Lower leg skin (tissue), 4 donors: ENCODE measurements at regions not wholly inside any gene's neighbourhood (a gene's known extent, or its start where the extent isn't known, plus 50 kb on each side); places are given as distances from the start of the nearest gene placed in this dataset.

ENCODE experiments used
- DNase-seq, 2 donors: peaks; one replicate each; pipeline ENCODE4 v3.0.0-alpha.2; 2019; ENCODE audit warnings: low spot score in 2 of 2
- H3K4me3 ChIP-seq: fragments of 200-600 bp; sonication (generic); 2 replicates; pipeline ENCODE4 v1.5.1; 2017; ENCODE audit warnings: mild to moderate bottlenecking, low read depth; ENCODE audit not compliant: poor library complexity, severe bottlenecking
- POLR2A ChIP-seq, 2 donors: fragments of 450-650 bp; IDR thresholded peaks; one replicate each; pipeline ENCODE4 v1.6.1; 2016 to 2017; ENCODE audit warnings: antibody characterized with exemption in 2 of 2, mild to moderate bottlenecking in 1 of 2, moderate library complexity in 1 of 2
- WGBS, 2 donors: methylation state at CpG; one replicate each; pipeline ENCODE4 v1.1.5; 2018; 5-methylcytosine and 5-hydroxymethylcytosine counted together
- intact Hi-C: fragments of 100-400 bp; cut with DNase I; formaldehyde crosslinking; loops from one replicate; pipeline ENCODE4 v1.15.0; 2023; ENCODE audit warnings: low total_unique reads
- TF ChIP-seq, protein P1 (sequence below), 3 donors: fragments of 450-650 bp; IDR thresholded peaks; one replicate each; pipeline ENCODE4 v1.5.1; 2016; ENCODE audit warnings: antibody characterized with exemption in 3 of 3, mild to moderate bottlenecking in 3 of 3, moderate library complexity in 2 of 3

DNA sequence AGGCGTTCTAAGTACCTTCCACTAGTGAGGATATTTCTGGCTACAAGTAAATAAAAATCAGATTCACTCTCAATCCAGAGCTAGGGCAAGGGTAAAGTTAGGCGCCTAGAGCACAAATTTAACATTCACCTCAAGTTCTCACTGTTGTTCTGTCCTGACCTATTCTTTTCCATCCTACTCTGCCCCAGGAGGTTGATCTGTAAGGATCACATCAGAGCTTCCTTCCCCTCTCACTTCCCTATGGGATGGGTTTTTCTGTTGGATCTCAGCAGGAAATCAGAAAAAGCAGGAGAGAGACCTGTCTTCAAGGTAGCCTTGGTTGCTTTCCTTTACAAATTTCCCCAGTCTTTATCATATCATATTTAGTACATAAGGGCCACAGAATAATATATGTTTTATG is 316.7 kb downstream of the GABRG2 start:
- 49 to 62% methylated on average over 2 of the region's 2 CpGs for WGBS, 2 donors
- DNase-seq: no peak
- TF ChIP-seq POLR2A (IDR thresholded peaks at IDR 0.05): no peak
- TF ChIP-seq, protein P1, sequence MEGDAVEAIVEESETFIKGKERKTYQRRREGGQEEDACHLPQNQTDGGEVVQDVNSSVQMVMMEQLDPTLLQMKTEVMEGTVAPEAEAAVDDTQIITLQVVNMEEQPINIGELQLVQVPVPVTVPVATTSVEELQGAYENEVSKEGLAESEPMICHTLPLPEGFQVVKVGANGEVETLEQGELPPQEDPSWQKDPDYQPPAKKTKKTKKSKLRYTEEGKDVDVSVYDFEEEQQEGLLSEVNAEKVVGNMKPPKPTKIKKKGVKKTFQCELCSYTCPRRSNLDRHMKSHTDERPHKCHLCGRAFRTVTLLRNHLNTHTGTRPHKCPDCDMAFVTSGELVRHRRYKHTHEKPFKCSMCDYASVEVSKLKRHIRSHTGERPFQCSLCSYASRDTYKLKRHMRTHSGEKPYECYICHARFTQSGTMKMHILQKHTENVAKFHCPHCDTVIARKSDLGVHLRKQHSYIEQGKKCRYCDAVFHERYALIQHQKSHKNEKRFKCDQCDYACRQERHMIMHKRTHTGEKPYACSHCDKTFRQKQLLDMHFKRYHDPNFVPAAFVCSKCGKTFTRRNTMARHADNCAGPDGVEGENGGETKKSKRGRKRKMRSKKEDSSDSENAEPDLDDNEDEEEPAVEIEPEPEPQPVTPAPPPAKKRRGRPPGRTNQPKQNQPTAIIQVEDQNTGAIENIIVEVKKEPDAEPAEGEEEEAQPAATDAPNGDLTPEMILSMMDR (IDR thresholded peaks at IDR 0.05): no peak
- intact Hi-C loops: no loop called here
- no peak overlapping the region for H3K4me3 ChIP-seq

DNA sequence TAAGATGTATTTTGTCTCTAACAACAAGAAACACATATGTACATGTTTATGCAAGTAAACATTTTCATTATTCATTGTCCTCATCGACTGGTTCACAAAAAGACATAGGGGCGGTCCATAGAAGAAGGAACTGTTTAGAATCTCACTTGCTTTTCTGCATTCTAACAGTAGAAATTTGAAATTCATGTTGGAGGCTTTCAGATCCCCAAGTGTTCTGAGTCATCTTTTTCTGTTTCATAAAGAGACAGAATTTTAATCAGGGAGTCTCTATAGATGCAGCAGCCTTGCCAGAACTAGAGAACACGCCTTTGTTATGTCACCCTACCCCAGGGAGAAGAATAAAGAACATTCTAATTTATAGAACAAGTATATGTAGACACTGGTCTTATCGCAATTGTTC is 324.3 kb downstream of the GABRG2 start:
- no peak overlapping the region for H3K4me3 ChIP-seq
- 72 to 75% methylated on average over 4 of the region's 4 CpGs for WGBS, 2 donors
- intact Hi-C loops: no loop called here
- no peak for DNase-seq
- no peak for TF ChIP-seq POLR2A (IDR thresholded peaks at IDR 0.05)
- TF ChIP-seq, protein P1 (IDR thresholded peaks at IDR 0.05): no peak

DNA sequence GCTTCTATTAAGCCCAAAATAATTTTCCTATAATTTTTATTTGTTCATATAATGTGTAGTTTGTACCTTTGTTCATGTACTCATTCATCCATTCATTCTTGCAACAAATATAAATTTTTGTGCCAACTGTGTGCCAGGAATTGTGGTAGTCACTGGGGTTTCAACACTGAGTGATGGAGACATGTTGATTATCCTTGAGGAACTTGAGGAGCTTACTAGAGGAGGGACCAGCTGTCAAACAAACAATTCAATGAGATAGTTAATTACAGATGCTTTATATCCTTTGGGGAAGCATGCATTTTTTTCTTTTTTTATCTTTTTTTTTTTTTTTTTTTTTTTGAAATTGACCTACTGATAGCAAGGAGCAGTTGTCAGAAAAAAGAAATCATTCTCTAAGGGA is 324.8 kb downstream of the GABRG2 start:
- TF ChIP-seq POLR2A (IDR thresholded peaks at IDR 0.05): no peak
- TF ChIP-seq, protein P1 (IDR thresholded peaks at IDR 0.05): no peak
- DNase-seq: no peak
- H3K4me3 ChIP-seq: no peak overlapping the region
- intact Hi-C loops: no loop called here

DNA sequence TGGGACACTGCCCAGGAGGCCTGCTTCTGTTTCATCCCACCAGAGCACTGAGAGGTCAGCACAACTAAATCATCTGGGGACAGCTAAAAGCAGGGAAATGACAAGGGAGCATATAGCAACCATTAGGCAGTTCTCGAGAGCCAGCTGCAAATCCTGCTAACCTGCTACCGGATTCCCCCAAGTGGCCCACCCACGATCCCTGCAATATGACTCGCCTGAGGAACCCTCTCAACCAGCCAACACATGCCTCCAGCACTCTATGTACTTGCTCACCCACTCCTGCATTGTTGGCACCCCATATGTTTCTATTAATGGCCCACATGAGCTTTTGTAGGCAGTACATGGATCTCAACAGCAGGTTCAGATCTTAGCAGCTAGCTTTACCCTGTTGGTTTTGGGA is 326.0 kb downstream of the GABRG2 start:
- peak overlapping the region; percentile 3 for H3K4me3 ChIP-seq
- intact Hi-C loops: no loop called here
- 54 to 66% methylated on average over 4 of the region's 4 CpGs for WGBS, 2 donors
- no peak for DNase-seq
- TF ChIP-seq POLR2A (IDR thresholded peaks at IDR 0.05): no peak
- TF ChIP-seq, protein P1 (IDR thresholded peaks at IDR 0.05): no peak

DNA sequence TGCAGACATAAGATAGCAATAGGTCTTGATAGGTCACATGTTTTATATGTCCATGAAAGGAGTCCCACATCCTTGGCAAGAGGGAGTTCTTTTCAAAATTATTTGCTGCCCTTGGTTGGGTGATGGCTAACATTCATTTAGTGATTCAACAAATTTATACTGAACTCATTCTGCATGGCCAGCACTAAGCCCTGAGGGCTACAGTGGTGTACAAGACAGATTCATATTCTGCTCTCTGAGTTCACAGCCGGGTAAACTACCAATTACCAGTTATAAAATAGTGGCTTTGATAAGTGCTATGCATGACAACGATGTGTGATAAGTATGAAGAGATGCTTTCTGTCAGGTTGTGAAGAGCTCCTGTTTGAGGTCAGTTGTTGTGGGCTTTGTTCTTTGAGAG is 340.0 kb downstream of the GABRG2 start:
- intact Hi-C loops: no loop called here
- DNase-seq: no peak
- 68 to 78% methylated on average over 2 of the region's 2 CpGs for WGBS, 2 donors
- no peak overlapping the region for H3K4me3 ChIP-seq
- no peak for TF ChIP-seq POLR2A (IDR thresholded peaks at IDR 0.05)
- TF ChIP-seq, protein P1 (IDR thresholded peaks at IDR 0.05): no peak

DNA sequence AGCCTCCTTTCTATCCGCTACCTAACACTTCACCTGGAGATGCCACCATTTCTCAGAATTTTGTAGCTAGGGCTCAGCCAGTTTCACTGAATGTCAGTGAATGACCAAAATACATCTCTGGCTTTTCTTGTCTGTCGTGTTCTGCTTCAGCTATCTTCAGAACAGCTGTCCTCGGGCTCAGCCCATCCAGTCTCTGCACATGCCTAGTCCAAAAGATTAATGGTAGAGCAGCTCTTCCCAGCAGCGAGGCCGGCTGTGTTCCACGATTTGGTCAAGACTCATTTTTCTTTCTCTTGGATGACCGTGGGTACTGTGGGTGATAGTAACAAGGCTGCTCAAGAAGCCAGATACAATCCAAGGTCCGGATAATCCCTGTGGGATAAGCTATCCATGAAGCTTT is 342.8 kb downstream of the GABRG2 start:
- no peak overlapping the region for H3K4me3 ChIP-seq
- intact Hi-C loops: no loop called here
- 77 to 84% methylated on average over 8 of the region's 8 CpGs for WGBS, 2 donors
- TF ChIP-seq, protein P1 (IDR thresholded peaks at IDR 0.05): no peak
- TF ChIP-seq POLR2A (IDR thresholded peaks at IDR 0.05): no peak
- DNase-seq: no peak
